OCI-LY3 (cell line): ENCODE measurements at regions not wholly inside any gene's neighbourhood (a gene's known extent, or its start where the extent isn't known, plus 50 kb on each side); places are given as distances from the start of the nearest gene placed in this dataset.

Source experiments
- CTCF ChIP-seq: fragments of 200-600, 300-600 bp; sonication (generic); IDR thresholded peaks from 2 replicates; pipeline ENCODE4 v1.5.1; 2014; ENCODE audit warnings: antibody characterized with exemption, low read length, low read depth
- EZH2phosphoT487 ChIP-seq: fragments of 200-600 bp; shearing (Covaris generic); IDR thresholded peaks from 2 replicates; pipeline ENCODE4 v1.6.1; 2018; ENCODE audit warnings: antibody characterized with exemption, mixed run types, low read depth

GRCh38 chr17:79451167-79451566 is 159.7 kb downstream of the RBFOX3 start:
- TF ChIP-seq CTCF (no peak), EZH2phosphoT487 (no peak)
